HG03558 (cell line): ENCODE measurements at regions not wholly inside any gene's neighbourhood (a gene's known extent, or its start where the extent isn't known, plus 50 kb on each side); places are given as distances from the start of the nearest gene placed in this dataset.

ENCODE experiments used
- ATAC-seq: cut with Tn5 transposase; IDR thresholded peaks from one replicate; pipeline ENCODE4 v1.9.1; 2021; ENCODE audit warnings: moderate number of reproducible peaks; ENCODE audit not compliant: unreplicated experiment; ENCODE audit errors: extremely low read depth

DNA sequence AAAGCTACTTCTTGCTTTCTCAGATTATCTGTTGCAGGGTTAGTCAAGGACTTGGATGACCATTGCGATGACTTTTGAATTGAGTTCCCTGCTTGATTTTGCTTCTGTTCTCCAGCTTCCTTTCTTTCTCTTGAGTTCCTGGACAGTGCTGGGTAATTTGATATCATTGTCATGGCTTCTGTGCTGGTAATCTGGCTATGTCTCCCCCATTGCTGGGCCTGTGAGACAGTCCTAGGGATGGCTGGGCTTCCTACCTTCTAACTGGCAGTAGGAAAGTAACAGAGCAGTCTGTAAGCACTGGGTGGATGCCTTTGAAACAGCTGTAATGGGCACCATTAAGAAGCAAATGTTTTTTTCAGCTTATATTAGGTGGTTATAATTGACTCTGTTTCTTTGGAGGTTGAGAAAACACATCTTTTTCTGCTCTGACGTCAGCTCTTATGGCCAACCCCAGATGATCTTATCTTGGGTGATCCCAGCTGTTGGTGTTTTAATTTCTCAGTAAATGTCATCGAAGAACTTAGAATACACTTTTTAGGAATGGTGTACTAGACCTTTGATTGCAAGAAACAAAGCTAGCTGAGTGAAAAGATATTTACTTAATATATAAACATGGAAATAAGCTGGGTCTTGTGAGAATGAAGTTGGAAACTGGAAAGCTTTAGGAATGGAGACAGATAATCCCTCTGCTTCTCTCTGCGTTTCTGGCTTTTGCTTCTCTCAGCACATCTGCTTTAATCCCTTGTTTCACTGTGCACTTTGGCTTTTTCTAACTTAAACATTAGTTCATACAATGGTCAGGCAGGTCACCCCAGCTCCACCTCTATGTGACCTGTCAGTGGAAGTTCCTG lies 195.0 kb upstream of the MAN1A1 start:
- ATAC-seq: no peak

DNA sequence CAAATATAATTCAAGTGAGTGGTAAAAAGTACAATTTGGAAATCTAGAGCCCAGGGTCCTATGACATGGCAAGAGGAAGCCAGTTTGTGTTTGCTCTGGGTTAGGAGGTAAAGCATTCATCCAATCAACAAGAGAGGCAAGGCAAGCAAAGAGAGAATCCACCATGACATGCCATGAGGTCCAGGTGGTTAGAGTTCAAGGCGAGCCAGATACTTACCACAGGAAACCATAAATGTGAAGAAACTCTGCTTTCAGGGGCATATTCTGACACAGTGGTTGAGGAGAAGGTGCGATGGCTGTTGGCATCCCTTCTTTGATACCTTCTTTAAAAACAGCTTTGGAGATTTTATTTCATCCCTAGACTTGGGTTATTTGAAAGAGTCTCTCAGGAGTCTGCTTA lies 193.8 kb upstream of the MAN1A1 start:
- no peak for ATAC-seq

DNA sequence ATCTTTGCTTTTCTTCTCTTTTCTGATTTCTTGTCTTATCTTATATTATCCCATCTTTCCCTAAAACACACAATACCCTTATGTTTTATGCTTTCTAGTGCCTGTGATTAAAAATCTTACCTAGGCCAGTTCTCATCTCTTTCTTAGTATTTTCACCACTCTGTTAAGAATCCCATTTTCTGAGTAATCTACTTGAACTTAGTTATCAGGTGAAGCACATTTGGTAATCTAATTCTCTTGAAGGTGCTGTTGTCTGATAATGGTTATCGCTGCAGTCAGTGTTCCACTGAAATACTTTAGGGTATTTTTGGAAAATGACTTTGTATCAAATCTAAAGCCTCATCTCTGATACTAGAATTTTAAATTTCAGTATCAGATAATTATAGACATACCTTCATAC lies 192.5 kb upstream of the MAN1A1 start:
- ATAC-seq: no peak

DNA sequence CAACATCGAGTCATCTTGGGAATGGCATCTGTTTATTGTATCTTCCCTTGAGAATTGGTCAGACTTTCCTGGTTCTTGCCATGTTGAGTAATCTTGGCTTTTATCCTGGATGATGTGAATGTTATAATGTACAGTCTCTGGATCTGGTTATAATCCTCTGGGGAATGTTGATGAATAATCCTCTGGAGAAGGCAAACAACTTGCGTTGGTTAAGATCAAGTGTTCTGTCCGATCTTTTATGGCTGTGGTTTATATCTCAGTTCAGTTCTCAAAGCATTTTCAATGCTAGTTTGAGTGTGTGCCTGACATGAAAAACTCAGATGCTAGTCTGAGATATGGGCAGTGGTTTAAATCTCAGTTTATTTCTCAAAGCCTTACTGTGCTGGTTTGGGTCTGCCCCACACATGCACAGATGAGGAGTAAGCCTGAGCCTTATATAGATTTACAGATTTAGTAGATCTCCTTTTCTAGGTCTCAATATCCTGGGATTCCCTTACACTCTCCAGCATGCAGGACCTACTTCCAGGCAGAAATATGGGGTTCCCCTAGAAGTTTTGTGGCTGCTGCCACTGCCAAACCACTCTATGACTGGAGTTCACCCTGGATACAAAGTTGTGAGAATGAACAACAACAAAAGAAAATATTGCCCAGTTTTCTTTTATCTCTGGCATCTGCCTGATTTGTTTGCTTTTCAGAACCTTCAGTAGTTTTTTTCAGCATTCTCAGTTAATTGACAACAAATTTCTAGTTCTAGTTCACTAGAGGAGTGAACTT lies 191.8 kb upstream of the MAN1A1 start:
- ATAC-seq: no peak

DNA sequence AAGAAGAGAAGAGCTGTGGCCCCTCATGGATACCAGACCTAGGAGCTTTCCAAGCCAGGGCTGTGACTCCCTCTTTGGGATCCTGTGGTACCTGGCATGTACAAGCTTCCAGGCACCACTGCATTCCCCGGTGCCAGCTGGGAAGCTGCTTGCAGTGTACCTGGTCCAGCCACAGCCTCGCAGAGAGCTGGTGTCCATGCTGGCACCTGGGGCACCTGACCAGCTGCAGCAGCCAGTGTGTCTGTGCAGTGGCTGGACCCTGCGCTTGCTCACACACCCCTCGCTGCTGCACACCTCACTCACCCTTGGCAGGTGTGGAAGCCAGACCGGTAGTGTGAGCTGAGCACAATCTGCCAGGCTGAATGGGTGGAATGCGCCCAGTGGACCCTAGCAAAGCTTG lies 190.9 kb upstream of the MAN1A1 start:
- ATAC-seq: no peak

GRCh38 chr6:119539066-119539746 lies 189.6 kb upstream of the MAN1A1 start:
- ATAC-seq: no peak

DNA sequence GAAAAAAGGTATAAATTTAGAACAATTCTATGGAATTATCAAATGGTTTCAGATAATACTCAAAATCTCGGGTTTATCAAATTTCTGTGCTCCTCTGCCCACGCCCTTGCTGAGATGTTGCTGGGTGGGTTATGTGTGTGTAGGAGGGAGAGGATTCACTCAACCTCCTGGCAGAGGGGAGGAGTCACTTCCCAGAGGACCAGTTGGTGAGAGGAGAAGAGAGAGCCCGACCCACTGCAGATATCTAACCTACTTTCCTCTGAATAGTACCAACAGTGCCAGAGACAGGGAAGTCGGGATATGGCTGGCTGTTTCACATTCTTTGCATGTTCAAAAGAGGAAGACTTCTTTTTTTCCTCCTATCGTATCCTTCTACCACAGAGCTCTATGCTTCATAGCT lies 187.1 kb upstream of the MAN1A1 start:
- no peak for ATAC-seq

- peak; percentile 40 for ATAC-seq
These were observed 185.8 kb upstream of the MAN1A1 start for GRCh38 chr6:119535332-119535731.

DNA sequence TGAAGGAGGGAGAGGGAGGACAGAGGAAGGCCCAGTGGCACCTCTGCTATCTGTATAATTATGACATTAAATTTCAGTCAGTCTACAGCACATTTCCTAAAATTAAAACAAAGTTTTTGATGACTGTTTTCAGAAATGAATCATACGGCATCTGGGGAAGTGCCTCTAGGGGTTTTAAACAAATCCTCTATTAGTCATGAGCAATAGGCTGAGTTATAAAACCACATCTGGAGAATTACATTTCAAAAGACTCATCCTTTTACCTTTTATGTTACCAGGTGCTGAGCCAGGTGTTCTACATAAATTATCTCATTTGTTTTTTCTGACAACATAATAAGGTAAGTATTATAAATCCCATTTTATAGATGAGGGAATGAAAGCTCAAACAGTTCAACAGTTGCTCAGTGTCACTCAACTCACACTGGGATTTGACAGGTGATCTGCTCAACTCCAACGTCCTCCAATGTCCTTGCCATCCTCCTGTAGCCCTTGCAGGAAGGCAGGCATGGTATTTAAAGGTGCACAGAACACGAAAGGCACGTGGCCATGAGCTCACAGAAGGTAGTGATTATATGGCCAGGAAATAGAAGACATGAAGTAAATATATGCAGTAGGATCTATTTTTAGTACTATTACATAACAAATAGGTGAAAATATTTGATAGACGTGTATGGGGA lies 184.2 kb upstream of the MAN1A1 start:
- peak; percentile 51 for ATAC-seq

- ATAC-seq: no peak
These were observed 177.6 kb upstream of the MAN1A1 start for GRCh38 chr6:119527231-119527578.

GRCh38 chr6:119526561-119527230 lies 177.1 kb upstream of the MAN1A1 start:
- ATAC-seq: no peak

DNA sequence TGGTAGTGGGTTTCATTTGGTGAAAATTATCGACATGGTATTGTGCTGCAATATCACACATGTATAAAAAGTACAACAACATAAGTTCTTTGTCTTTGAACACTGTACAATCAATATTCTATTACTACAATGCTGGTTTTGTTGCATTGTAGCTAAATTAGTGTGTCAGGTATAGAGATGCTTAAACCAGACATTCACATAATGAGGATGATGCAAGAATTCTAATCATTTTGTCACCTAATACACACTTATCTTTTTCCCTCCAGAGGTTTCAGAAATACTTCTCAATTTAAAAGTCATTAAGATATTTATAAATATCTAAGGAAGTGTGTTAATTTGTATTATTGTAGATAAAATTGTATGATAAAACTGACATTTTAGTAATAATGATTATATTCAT lies 174.8 kb upstream of the MAN1A1 start:
- no peak for ATAC-seq

GRCh38 chr6:119523556-119523955 lies 174.0 kb upstream of the MAN1A1 start:
- ATAC-seq: no peak

DNA sequence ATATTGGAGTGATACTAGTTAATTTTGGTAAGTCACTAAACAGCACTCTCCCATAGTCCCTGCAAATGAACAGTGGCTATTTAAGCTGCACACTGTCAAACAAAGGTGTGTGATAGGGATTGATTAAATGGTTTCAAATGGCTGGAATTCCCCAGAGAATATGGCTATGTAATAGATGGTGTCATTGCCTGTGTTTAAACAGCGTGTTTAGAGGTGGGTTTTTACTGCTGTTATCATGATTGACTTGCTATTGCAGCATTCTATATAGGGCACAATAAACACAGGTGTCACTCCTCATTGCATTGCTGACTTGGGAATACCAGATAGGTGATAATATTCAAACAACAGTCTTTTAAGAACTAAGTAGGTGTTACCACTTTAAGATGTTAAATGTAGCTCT lies 171.7 kb upstream of the MAN1A1 start:
- ATAC-seq: no peak

DNA sequence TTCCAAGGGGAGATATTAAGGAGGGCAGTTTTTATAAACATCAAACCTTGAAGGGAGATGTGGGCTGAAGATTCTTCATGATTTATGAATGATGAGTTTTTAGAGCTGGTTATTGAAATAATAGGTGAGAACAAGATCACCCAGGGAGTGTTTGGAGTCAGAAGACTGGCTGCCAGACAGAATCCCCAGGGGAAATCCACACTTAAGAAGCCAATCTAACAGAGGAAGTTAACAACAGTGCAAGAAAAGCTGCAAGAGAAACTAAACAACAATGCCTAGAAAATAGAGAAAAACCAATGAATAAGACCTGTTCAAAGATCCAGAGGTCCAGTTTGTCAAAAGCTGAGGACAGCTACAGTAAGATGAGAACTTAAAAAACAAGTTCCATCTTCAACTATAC lies 167.9 kb upstream of the MAN1A1 start:
- ATAC-seq: no peak

DNA sequence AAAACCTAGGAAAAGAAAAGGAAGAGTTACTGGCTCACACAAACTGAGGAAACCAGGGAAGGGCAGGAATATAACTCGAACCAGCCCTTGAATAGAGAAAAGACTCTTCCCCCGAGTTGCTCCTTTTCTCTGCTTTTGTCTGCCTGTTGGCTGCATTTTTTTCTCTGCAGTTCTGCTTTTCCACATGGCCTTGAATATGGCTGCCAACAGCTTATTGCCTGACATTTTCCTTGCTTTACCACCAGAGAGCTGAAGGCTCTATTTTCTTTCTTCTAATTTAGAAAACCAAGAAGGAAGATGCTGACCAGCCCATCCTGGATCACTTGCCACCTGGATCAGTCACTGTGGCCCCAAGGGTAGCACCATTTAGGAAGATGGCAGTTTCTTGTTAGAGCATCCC lies 164.8 kb upstream of the MAN1A1 start:
- no peak for ATAC-seq

GRCh38 chr6:119511024-119511423 lies 161.5 kb upstream of the MAN1A1 start:
- ATAC-seq: no peak

DNA sequence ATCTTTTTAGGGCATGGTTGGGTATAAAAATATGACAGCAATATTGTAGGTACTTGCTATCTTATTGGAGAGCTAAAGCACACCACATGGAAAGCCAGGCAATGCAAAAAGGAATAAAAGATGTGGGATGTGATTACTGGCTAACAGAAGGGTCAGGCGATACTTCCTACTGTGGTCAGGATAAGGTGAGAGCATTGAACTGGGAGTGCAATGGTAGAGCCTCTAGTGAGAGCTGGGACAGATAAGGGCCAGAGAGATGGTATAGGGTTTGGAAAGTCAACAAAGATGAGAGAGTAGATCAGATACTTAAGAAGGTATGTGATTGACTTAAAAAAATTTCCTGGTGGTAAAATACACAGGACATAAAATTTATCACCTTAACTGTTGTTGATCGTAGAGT lies 160.7 kb upstream of the MAN1A1 start:
- ATAC-seq: no peak

- no peak for ATAC-seq
These were observed 157.1 kb upstream of the MAN1A1 start for GRCh38 chr6:119506631-119507174.
